ENCODE measurements at regions not wholly inside any gene's neighbourhood (a gene's known extent, or its start where the extent isn't known, plus 50 kb on each side); places are given as distances from the start of the nearest gene placed in this dataset.
A peak's percentile ranks its signal among the peaks of the same experiment; 100 is the strongest.

GRCh38 chr5:91222482-91222881 lies 160.6 kb downstream of the ARRDC3 start:
- no peak for TF ChIP-seq CTCF (IDR thresholded peaks at IDR 0.05; ENCODE audit: extremely low read depth, missing control alignments)

GRCh38 chr5:91221917-91222316 lies 161.2 kb downstream of the ARRDC3 start:
- TF ChIP-seq CTCF (IDR thresholded peaks at IDR 0.05; ENCODE audit: extremely low read depth, missing control alignments), result no peak
- DNase-seq (ENCODE audit: low spot score), result no peak

More at GRCh38 chr5:91222482-91222881, 160.6 kb downstream of the ARRDC3 start:
- no peak for DNase-seq (ENCODE audit: low spot score)

- peak; percentile 28 for DNase-seq (ENCODE audit: low spot score)
- TF ChIP-seq CTCF (IDR thresholded peaks at IDR 0.05; ENCODE audit: extremely low read depth, missing control alignments), result peak; percentile 36
Measured at GRCh38 chr5:91219803-91220371, 163.2 kb downstream of the ARRDC3 start.

GRCh38 chr5:91219091-91219802 lies 163.9 kb downstream of the ARRDC3 start:
- TF ChIP-seq CTCF (IDR thresholded peaks at IDR 0.05; ENCODE audit: extremely low read depth, missing control alignments), result no peak
- DNase-seq (ENCODE audit: low spot score), result no peak

- TF ChIP-seq CTCF (IDR thresholded peaks at IDR 0.05; ENCODE audit: extremely low read depth, missing control alignments), result no peak
- no peak for DNase-seq (ENCODE audit: low spot score)
Measured at GRCh38 chr5:91217859-91218258, 165.3 kb downstream of the ARRDC3 start.

GRCh38 chr5:91214571-91214970 lies 168.5 kb downstream of the ARRDC3 start:
- no peak for TF ChIP-seq CTCF (IDR thresholded peaks at IDR 0.05; ENCODE audit: extremely low read depth, missing control alignments)
- DNase-seq (ENCODE audit: low spot score), result no peak
